C4-2B (cell line): ENCODE measurements at regions not wholly inside any gene's neighbourhood (a gene's known extent, or its start where the extent isn't known, plus 50 kb on each side); places are given as distances from the start of the nearest gene placed in this dataset.

Experiments used
- H3K27ac ChIP-seq: fragments of 450-650 bp; 2 replicates; pipeline ENCODE4 v1.5.1; 2017
- ZFX ChIP-seq: fragments of 450-650 bp; IDR thresholded peaks from 2 replicates; pipeline ENCODE4 v1.6.1; 2017
- TF ChIP-seq, protein P1 (sequence below): fragments of 450-650 bp; conservative IDR thresholded peaks from 2 replicates; pipeline ENCODE4 v1.5.1; 2017; ENCODE audit warnings: mild to moderate bottlenecking

DNA sequence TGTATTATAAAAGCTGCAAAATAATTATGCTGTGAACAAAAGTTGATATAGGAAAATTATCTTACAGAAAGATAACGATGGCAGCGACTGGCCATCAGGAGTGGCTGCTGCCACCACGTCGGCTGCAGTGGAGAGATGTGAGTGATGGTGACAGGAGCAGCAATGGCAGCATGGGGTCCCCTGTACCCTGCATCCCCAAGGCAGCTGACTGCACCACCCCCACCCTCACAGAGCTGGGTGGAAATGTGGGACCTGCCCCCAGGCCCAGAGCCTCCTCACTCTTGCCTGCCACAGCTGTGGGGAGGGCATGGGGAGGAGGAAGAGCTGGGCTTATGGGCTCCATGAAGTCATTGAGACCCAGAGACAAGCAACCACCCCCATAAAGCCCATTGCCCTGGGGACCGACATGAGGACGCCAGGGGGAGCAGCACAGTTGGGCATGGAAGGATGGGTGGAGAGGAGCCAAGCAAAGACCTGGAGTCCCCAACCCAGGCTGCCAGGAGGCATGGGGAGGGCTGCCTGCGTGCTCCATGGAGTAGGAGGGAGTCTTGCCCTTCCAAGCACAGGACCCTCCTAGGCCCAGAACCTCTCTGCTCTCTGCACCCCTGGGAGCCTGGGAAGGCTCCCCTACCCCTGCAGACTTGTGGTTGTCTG is 1090.5 kb downstream of the PCDH18 start:
- TF ChIP-seq, protein P1, sequence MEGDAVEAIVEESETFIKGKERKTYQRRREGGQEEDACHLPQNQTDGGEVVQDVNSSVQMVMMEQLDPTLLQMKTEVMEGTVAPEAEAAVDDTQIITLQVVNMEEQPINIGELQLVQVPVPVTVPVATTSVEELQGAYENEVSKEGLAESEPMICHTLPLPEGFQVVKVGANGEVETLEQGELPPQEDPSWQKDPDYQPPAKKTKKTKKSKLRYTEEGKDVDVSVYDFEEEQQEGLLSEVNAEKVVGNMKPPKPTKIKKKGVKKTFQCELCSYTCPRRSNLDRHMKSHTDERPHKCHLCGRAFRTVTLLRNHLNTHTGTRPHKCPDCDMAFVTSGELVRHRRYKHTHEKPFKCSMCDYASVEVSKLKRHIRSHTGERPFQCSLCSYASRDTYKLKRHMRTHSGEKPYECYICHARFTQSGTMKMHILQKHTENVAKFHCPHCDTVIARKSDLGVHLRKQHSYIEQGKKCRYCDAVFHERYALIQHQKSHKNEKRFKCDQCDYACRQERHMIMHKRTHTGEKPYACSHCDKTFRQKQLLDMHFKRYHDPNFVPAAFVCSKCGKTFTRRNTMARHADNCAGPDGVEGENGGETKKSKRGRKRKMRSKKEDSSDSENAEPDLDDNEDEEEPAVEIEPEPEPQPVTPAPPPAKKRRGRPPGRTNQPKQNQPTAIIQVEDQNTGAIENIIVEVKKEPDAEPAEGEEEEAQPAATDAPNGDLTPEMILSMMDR: no peak
- TF ChIP-seq ZFX: no peak
- H3K27ac ChIP-seq: no peak overlapping the region

- TF ChIP-seq ZFX: no peak
- TF ChIP-seq, protein P1: no peak
- no peak overlapping the region for H3K27ac ChIP-seq
Measured at GRCh38 chr4:136438645-136439044, 1093.6 kb downstream of the PCDH18 start.

- TF ChIP-seq ZFX: no peak
- TF ChIP-seq, protein P1: no peak
- no peak overlapping the region for H3K27ac ChIP-seq
Measured at GRCh38 chr4:136424052-136424451, 1108.2 kb downstream of the PCDH18 start.

DNA sequence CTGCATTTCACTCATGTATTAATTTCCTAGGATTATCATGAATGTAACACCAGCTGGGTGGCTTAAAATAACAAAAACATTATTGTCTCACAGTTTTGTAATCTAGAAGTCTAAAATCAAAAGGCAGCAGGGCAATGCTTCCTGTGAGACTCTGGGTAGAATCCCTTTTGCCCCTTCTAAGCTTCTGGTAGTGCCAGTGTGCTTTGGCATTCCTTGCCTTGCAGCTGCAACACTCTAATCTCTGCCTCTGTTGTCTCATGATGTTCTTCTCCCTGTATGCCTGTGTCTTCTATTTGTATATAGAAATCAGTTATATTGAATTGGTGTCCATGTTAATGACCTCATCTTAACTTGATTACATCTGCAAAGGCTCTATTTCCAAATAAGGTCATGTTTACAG is 1117.3 kb downstream of the PCDH18 start:
- no peak overlapping the region for H3K27ac ChIP-seq

GRCh38 chr4:136412708-136413107 is 1119.6 kb downstream of the PCDH18 start:
- TF ChIP-seq ZFX: no peak
- TF ChIP-seq, protein P1: no peak
- no peak overlapping the region for H3K27ac ChIP-seq

More for the DNA sequence above, 1117.3 kb downstream of the PCDH18 start:
- TF ChIP-seq, protein P1: no peak
- TF ChIP-seq ZFX: no peak

- TF ChIP-seq, protein P1: peak; percentile 19; the same call in 1 of the 2 replicates
- no peak for TF ChIP-seq ZFX
- H3K27ac ChIP-seq: no peak overlapping the region
Measured at GRCh38 chr4:136400829-136401228, 1131.5 kb downstream of the PCDH18 start.

DNA sequence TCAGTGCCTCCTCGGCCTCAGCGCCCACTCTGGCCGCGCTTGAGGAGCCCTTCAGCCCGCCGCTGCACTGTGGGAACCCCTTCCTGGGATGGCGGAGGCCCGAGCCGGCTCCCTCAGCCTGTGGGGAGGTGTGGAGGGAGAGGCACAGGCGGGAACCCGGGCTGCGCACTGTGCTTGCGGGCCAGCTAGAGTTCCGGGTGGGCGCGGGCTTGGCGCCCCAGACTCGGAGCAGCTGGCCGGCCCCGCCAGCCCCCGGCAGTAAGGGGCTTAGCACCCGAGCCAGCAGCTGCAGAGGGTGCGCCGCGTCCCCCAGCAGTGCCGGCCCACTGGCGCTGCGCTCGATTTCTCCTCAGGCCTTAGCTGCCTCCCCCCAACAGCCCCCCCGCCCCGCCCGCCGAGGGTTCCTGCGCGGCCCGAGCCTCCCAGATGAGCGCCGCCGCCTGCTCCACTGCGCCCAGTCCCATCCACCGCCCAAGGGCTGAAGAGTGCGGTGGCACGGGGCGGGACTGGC is 1137.0 kb downstream of the PCDH18 start:
- H3K27ac ChIP-seq: no peak overlapping the region
- TF ChIP-seq ZFX: no peak
- TF ChIP-seq, protein P1: no peak
